ENCODE measurements at regions not wholly inside any gene's neighbourhood (a gene's known extent, or its start where the extent isn't known, plus 50 kb on each side); places are given as distances from the start of the nearest gene placed in this dataset.

GRCh38 chrX:3771766-3772165, 58.3 kb upstream of the PRKX start:
- ATAC-seq (ENCODE audit: poor library complexity), result no peak
- no peaks in the 10 kb centered on the region for H3K9me3 ChIP-seq (ENCODE audit: control insufficient read depth in 1 of 2, insufficient read depth in 1 of 2, low read length in 2 of 2)
- POLR2A ChIA-PET, result no interaction called here
- DNase-seq, result no peak
- no peaks in the 10 kb centered on the region for H3K4me1 ChIP-seq (ENCODE audit: insufficient read depth, low read length)
- no peak overlapping the region for H3K27ac ChIP-seq (ENCODE audit: low read depth in 1 of 2, low read length in 2 of 2)
- H3K27me3 Mint-ChIP-seq, result peaks cover 3% of the 10 kb centered on the region
- H3K4me3 ChIP-seq (ENCODE audit: low read length), result no peak overlapping the region
- H3K27ac Mint-ChIP-seq, result no peak overlapping the region
- H3K4me1 Mint-ChIP-seq (ENCODE audit: low read depth), result no peaks in the 10 kb centered on the region
- no peaks in the 10 kb centered on the region for H3K27me3 ChIP-seq (ENCODE audit: control insufficient read depth in 1 of 2, insufficient read depth in 2 of 2, low read length in 2 of 2)
- H3K9me3 Mint-ChIP-seq, result no peaks in the 10 kb centered on the region
- TF ChIP-seq CTCF (IDR thresholded peaks at IDR 0.05), result no peak
- intact Hi-C loops (cut with DNase I, micrococcal nuclease), result no loop called here
- CTCF ChIA-PET, result no interaction called here
- H3K4me3 Mint-ChIP-seq, result no peak overlapping the region
- no peaks in the 10 kb centered on the region for H3K36me3 ChIP-seq (ENCODE audit: insufficient read depth, low read length)
- no peaks in the 10 kb centered on the region for H3K36me3 Mint-ChIP-seq (ENCODE audit: low read depth)

GRCh38 chrX:3768881-3769280, 55.4 kb upstream of the PRKX start:
- CTCF ChIA-PET, result no interaction called here
- no peaks in the 10 kb centered on the region for H3K4me1 Mint-ChIP-seq (ENCODE audit: low read depth)
- Histone ChIP-seq H3K9me3 (ENCODE audit: control insufficient read depth in 1 of 2, insufficient read depth in 1 of 2, low read length in 2 of 2) (no peaks in the 10 kb centered on the region), H3K27ac (ENCODE audit: low read depth in 1 of 2, low read length in 2 of 2) (no peak overlapping the region), H3K36me3 (ENCODE audit: insufficient read depth, low read length) (no peaks in the 10 kb centered on the region), H3K4me3 (ENCODE audit: low read length) (no peak overlapping the region), H3K4me1 (ENCODE audit: insufficient read depth, low read length) (no peaks in the 10 kb centered on the region), H3K27me3 (ENCODE audit: control insufficient read depth in 1 of 2, insufficient read depth in 2 of 2, low read length in 2 of 2) (no peaks in the 10 kb centered on the region)
- peaks cover 7% of the 10 kb centered on the region for H3K27me3 Mint-ChIP-seq
- POLR2A ChIA-PET, result no interaction called here
- no peak for TF ChIP-seq CTCF (IDR thresholded peaks at IDR 0.05)
- no peak overlapping the region for H3K4me3 Mint-ChIP-seq
- intact Hi-C loops (cut with DNase I, micrococcal nuclease), result no loop called here
- no peak for ATAC-seq (ENCODE audit: poor library complexity)
- DNase-seq, result no peak
- H3K36me3 Mint-ChIP-seq (ENCODE audit: low read depth), result no peaks in the 10 kb centered on the region
- peaks cover 4% of the 10 kb centered on the region for H3K9me3 Mint-ChIP-seq
- H3K27ac Mint-ChIP-seq, result no peak overlapping the region

Data from CD4-positive, alpha-beta T cell (primary cell).